Transverse colon (tissue), 3 donors: ENCODE measurements at regions not wholly inside any gene's neighbourhood (a gene's known extent, or its start where the extent isn't known, plus 50 kb on each side); places are given as distances from the start of the nearest gene placed in this dataset.

Source experiments
- POLR2A ChIP-seq: fragments of 450-650 bp; IDR thresholded peaks from one replicate; pipeline ENCODE4 v1.6.1; 2016; ENCODE audit warnings: antibody characterized with exemption, mild to moderate bottlenecking, moderate library complexity
- TF ChIP-seq, protein P1 (sequence below), 5 experiments: fragments of 200-600 bp in 3 of 5; fragments of 450-650 bp in 2 of 5; sonication (generic) in 3 of 5; IDR thresholded peaks; 1 replicate in 2 of 5; 2 replicates in 3 of 5; pipeline ENCODE4 v1.5.1; 2016 to 2017; ENCODE audit warnings: antibody characterized with exemption in 5 of 5, inconsistent platforms in 3 of 5, mild to moderate bottlenecking in 2 of 5, moderate library complexity in 1 of 5

- TF ChIP-seq, protein P1, sequence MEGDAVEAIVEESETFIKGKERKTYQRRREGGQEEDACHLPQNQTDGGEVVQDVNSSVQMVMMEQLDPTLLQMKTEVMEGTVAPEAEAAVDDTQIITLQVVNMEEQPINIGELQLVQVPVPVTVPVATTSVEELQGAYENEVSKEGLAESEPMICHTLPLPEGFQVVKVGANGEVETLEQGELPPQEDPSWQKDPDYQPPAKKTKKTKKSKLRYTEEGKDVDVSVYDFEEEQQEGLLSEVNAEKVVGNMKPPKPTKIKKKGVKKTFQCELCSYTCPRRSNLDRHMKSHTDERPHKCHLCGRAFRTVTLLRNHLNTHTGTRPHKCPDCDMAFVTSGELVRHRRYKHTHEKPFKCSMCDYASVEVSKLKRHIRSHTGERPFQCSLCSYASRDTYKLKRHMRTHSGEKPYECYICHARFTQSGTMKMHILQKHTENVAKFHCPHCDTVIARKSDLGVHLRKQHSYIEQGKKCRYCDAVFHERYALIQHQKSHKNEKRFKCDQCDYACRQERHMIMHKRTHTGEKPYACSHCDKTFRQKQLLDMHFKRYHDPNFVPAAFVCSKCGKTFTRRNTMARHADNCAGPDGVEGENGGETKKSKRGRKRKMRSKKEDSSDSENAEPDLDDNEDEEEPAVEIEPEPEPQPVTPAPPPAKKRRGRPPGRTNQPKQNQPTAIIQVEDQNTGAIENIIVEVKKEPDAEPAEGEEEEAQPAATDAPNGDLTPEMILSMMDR (IDR thresholded peaks at IDR 0.05), result no peak
- no peak for TF ChIP-seq POLR2A
Measured at GRCh38 chr5:106732624-106733023, 938.1 kb downstream of the EFNA5 start.
